ENCODE measurements at regions not wholly inside any gene's neighbourhood (a gene's known extent, or its start where the extent isn't known, plus 50 kb on each side); places are given as distances from the start of the nearest gene placed in this dataset.

DNA sequence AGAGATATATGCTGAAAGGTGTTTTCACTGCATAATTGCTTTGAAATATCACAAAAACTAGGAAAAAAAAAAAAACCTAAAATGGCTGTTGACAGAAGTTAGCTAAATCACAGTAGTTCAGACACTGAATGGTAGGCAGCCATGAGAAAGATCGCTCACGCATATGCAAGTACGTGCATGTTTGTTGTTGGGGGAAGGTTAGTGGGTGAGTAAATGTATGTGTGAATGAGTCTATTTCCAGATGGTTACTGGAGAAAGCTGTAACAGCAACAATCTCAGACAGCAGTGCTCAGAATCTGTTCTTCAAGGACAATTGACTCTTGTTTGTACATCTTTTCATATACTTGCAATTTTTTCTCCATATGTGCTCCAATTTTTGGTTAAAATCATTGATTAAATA is 51.9 kb upstream of the NLGN4Y start:
- Histone ChIP-seq H3K9me3 (replicated peaks) (no peaks in the 10 kb centered on the region), H3K36me3 (no peaks in the 10 kb centered on the region), H3K27ac (replicated peaks) (no peak overlapping the region), H3K4me3 (no peak overlapping the region), H3K27me3 (ENCODE audit: low read depth) (no peaks in the 10 kb centered on the region), H3K4me1 (no peaks in the 10 kb centered on the region)
- DNase-seq = no peak
- TF ChIP-seq, protein P1, sequence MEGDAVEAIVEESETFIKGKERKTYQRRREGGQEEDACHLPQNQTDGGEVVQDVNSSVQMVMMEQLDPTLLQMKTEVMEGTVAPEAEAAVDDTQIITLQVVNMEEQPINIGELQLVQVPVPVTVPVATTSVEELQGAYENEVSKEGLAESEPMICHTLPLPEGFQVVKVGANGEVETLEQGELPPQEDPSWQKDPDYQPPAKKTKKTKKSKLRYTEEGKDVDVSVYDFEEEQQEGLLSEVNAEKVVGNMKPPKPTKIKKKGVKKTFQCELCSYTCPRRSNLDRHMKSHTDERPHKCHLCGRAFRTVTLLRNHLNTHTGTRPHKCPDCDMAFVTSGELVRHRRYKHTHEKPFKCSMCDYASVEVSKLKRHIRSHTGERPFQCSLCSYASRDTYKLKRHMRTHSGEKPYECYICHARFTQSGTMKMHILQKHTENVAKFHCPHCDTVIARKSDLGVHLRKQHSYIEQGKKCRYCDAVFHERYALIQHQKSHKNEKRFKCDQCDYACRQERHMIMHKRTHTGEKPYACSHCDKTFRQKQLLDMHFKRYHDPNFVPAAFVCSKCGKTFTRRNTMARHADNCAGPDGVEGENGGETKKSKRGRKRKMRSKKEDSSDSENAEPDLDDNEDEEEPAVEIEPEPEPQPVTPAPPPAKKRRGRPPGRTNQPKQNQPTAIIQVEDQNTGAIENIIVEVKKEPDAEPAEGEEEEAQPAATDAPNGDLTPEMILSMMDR (IDR thresholded peaks at IDR 0.05; ENCODE audit: borderline replicate concordance) = no peak
- intact Hi-C loops (cut with micrococcal nuclease) = no loop called here

DNA sequence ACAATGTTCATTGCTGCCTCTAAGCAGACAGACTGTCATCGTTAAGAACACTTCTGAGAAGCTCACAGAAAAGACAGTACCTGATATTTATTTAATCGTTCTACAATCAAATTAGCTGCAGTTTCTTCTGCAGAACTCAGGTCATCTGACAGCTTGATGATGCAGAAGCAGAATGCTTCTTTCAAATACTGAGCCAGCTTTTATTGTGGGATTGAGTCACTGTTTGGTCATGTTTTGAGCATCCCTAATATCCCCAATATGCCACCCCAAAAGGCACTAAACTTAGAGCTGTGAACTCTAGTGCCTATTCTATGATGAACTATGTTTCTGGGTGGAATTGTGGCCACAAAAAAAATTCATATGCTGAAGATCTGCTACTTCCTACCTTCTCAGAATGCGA is 51.0 kb upstream of the NLGN4Y start:
- H3K36me3 ChIP-seq = no peaks in the 10 kb centered on the region
- no peak overlapping the region for H3K4me3 ChIP-seq
- H3K9me3 ChIP-seq (replicated peaks) = no peaks in the 10 kb centered on the region
- intact Hi-C loops (cut with micrococcal nuclease) = no loop called here
- no peaks in the 10 kb centered on the region for H3K27me3 ChIP-seq (ENCODE audit: low read depth)
- TF ChIP-seq, protein P1 (IDR thresholded peaks at IDR 0.05; ENCODE audit: borderline replicate concordance) = no peak
- no peak overlapping the region for H3K27ac ChIP-seq (replicated peaks)
- no peak for DNase-seq
- no peaks in the 10 kb centered on the region for H3K4me1 ChIP-seq

Measured in left ventricle myocardium inferior (tissue), 1 donor.